Islet of Langerhans (tissue), 1 donor: ENCODE measurements at regions not wholly inside any gene's neighbourhood (a gene's known extent, or its start where the extent isn't known, plus 50 kb on each side); places are given as distances from the start of the nearest gene placed in this dataset.
"Not testable (repeated sequence)": the region's sequence is repeated elsewhere in the genome, so short reads cannot be mapped to it uniquely, and the experiment has no call there.

Source experiments
- FAIRE-seq: peaks from one replicate; lab custom pipeline; 2011; peaks lifted over from hg19 to GRCh38; lab: Jason Lieb, UNC

- FAIRE-seq, result not testable (repeated sequence)
Observed at GRCh38 chr1:149700220-149700619, 82.3 kb upstream of the FCGR1A start.

GRCh38 chr1:149700677-149701567 is 81.6 kb upstream of the FCGR1A start:
- FAIRE-seq, result not testable (repeated sequence)

GRCh38 chr1:149708192-149708853 is 74.2 kb upstream of the FCGR1A start:
- FAIRE-seq, result not testable (repeated sequence)

- not testable (repeated sequence) for FAIRE-seq
Observed at GRCh38 chr1:149711651-149712050, 70.8 kb upstream of the FCGR1A start.

- not testable (repeated sequence) for FAIRE-seq
Observed at GRCh38 chr1:149712154-149712927, 70.2 kb upstream of the FCGR1A start.

- not testable (repeated sequence) for FAIRE-seq
Observed at GRCh38 chr1:149713513-149713912, 69.0 kb upstream of the FCGR1A start.

- FAIRE-seq, result not testable (repeated sequence)
Observed at GRCh38 chr1:149713952-149714351, 68.5 kb upstream of the FCGR1A start.

GRCh38 chr1:149724618-149725302 is 57.7 kb upstream of the FCGR1A start:
- FAIRE-seq, result not testable (repeated sequence)

- not testable (repeated sequence) for FAIRE-seq
Observed at GRCh38 chr1:149726688-149727087, 55.8 kb upstream of the FCGR1A start.

GRCh38 chr1:149728598-149728997 is 53.9 kb upstream of the FCGR1A start:
- not testable (repeated sequence) for FAIRE-seq
